ENCODE measurements at regions not wholly inside any gene's neighbourhood (a gene's known extent, or its start where the extent isn't known, plus 50 kb on each side); places are given as distances from the start of the nearest gene placed in this dataset.

DNA sequence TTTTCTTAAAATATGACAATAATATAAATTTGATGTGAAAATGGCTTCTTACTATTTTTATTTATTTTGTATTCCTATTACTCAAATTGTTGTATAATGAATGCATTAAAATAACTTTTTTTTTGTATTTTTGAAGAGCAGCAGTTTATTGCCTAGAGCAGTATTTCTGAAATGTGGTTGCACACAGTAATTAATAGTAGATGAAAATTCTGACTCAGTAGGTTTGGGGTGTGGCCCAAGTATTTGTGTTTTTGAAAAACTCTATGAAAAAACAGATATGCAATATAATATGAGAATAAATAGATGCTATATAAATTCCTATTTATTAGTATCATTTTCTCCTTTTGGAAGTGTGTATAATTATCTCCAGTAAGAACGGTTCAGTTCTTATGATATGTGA is 2225.3 kb upstream of the C9orf72 start (continued):
- TF ChIP-seq CHD1 (IDR thresholded peaks at IDR 0.05; ENCODE audit: low read depth, low read length) (no peak), RELB (IDR thresholded peaks at IDR 0.05; ENCODE audit: low read depth) (no peak), SIX5 (IDR thresholded peaks at IDR 0.05; ENCODE audit: low read depth, low read length, severe bottlenecking) (no peak), YY1 (IDR thresholded peaks at IDR 0.05; ENCODE audit: low read depth, low read length) (no peak), NR2C1 (IDR thresholded peaks at IDR 0.05) (no peak), POLR2A (IDR thresholded peaks at IDR 0.05; ENCODE audit: low read depth, low read length) (no peak), RUNX3 (IDR thresholded peaks at IDR 0.05; ENCODE audit: low read length) (no peak), MTA2 (IDR thresholded peaks at IDR 0.05; ENCODE audit: low read depth) (no peak)
- TF ChIP-seq, protein P1, sequence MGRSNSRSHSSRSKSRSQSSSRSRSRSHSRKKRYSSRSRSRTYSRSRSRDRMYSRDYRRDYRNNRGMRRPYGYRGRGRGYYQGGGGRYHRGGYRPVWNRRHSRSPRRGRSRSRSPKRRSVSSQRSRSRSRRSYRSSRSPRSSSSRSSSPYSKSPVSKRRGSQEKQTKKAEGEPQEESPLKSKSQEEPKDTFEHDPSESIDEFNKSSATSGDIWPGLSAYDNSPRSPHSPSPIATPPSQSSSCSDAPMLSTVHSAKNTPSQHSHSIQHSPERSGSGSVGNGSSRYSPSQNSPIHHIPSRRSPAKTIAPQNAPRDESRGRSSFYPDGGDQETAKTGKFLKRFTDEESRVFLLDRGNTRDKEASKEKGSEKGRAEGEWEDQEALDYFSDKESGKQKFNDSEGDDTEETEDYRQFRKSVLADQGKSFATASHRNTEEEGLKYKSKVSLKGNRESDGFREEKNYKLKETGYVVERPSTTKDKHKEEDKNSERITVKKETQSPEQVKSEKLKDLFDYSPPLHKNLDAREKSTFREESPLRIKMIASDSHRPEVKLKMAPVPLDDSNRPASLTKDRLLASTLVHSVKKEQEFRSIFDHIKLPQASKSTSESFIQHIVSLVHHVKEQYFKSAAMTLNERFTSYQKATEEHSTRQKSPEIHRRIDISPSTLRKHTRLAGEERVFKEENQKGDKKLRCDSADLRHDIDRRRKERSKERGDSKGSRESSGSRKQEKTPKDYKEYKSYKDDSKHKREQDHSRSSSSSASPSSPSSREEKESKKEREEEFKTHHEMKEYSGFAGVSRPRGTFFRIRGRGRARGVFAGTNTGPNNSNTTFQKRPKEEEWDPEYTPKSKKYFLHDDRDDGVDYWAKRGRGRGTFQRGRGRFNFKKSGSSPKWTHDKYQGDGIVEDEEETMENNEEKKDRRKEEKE (IDR thresholded peaks at IDR 0.05), result no peak

GRCh38 chr9:29799227-29799626 is 2225.9 kb upstream of the C9orf72 start:
- H3K4me3 ChIP-seq, result no peak overlapping the region
- CTCF ChIA-PET, result no interaction called here
- no TSS peak for BruUV-seq (replicated peaks)
- intact Hi-C loops (cut with micrococcal nuclease; ENCODE audit: unreplicated experiment), result no loop called here
- SMC1A ChIA-PET (ENCODE audit: uncharacterized antibody, unreplicated experiment), result interaction anchor here (1.0 kb wide), 1 partner anchor 52 kb away, joined by 3 read pairs; no protein-coding TSS in a partner anchor
- H3K4me1 ChIP-seq (ENCODE audit: control insufficient read depth, insufficient read depth, low read length), result no peaks in the 10 kb centered on the region
- DNase-seq (ENCODE audit: low read depth, low spot score), result no peak
- RAD21 ChIA-PET (ENCODE audit: unreplicated experiment), result no interaction called here
- no peak overlapping the region for H2AFZ ChIP-seq (ENCODE audit: control insufficient read depth, low read depth, low read length)
- H3K9ac ChIP-seq (ENCODE audit: control insufficient read depth, insufficient read depth, low read length), result no peak overlapping the region
- ATAC-seq, result no peak
- H3K4me2 ChIP-seq (ENCODE audit: control insufficient read depth, insufficient read depth), result no peak overlapping the region
- in situ Hi-C loops (cut with MboI), result no loop called here
- 2% methylated on average over 2 of the region's 2 CpGs for WGBS (ENCODE audit: insufficient coverage, insufficient replicate concordance, low lambda C conversion rate, missing lambda C conversion rate)
- H3K27me3 ChIP-seq (replicated peaks in 1 of 2; ENCODE audit: control insufficient read depth in 2 of 2, insufficient read depth in 2 of 2, low read length in 1 of 2), result no peaks in the 10 kb centered on the region
- H3K36me3 ChIP-seq (ENCODE audit: control insufficient read depth in 2 of 2, insufficient read depth in 2 of 2, low read length in 1 of 2), result no peaks in the 10 kb centered on the region
- H3K79me2 ChIP-seq (ENCODE audit: control insufficient read depth, insufficient read depth, low read length), result no peaks in the 10 kb centered on the region
- no peaks in the 10 kb centered on the region for H4K20me1 ChIP-seq (ENCODE audit: control insufficient read depth, insufficient read depth)
- FAIRE-seq, result no peak
- H3K27ac ChIP-seq (ENCODE audit: control insufficient read depth, insufficient read depth), result no peak overlapping the region
- POLR2A ChIA-PET, result no interaction called here
- H3K9me3 ChIP-seq (replicated peaks; ENCODE audit: control insufficient read depth, insufficient read depth, low read length), result no peaks in the 10 kb centered on the region
- no peak for TF ChIP-seq SMARCA5 (IDR thresholded peaks at IDR 0.05)
- TF ChIP-seq PML (IDR thresholded peaks at IDR 0.05; ENCODE audit: low read length), result no peak
- TF ChIP-seq ATF7 (IDR thresholded peaks at IDR 0.05; ENCODE audit: low read depth), result no peak
- no peak for TF ChIP-seq NFIC (IDR thresholded peaks at IDR 0.05; ENCODE audit: low read depth, low read length)
- TF ChIP-seq SMC3 (IDR thresholded peaks at IDR 0.05; ENCODE audit: borderline replicate concordance, low read length), result no peak
- no peak for TF ChIP-seq ZNF24 (IDR thresholded peaks at IDR 0.05)
- TF ChIP-seq RCOR1 (conservative IDR thresholded peaks at IDR 0.05; ENCODE audit: low read depth, low read length), result no peak
- TF ChIP-seq JUNB (IDR thresholded peaks at IDR 0.05), result no peak
- no peak for TF ChIP-seq MXI1 (IDR thresholded peaks at IDR 0.05; ENCODE audit: low read depth, low read length)
- TF ChIP-seq POLR2AphosphoS2 (IDR thresholded peaks at IDR 0.05; ENCODE audit: low read depth, low read length), result no peak
- no peak for TF ChIP-seq NR2C1 (IDR thresholded peaks at IDR 0.05)
- TF ChIP-seq RELA (IDR thresholded peaks at IDR 0.05; ENCODE audit: borderline replicate concordance, partially characterized antibody), result no peak
- TF ChIP-seq NFXL1 (IDR thresholded peaks at IDR 0.05; ENCODE audit: borderline replicate concordance), result no peak
- no peak for TF ChIP-seq CTCF (IDR thresholded peaks at IDR 0.05 in 2 of 3, conservative IDR thresholded peaks at IDR 0.05 in 1 of 3; ENCODE audit: control insufficient read depth in 2 of 3, extremely low read depth in 1 of 3, insufficient read depth in 1 of 3, low read depth in 3 of 3, low read length in 3 of 3)
